HG03432 (cell line): ENCODE measurements at regions not wholly inside any gene's neighbourhood (a gene's known extent, or its start where the extent isn't known, plus 50 kb on each side); places are given as distances from the start of the nearest gene placed in this dataset.
"Not testable (repeated sequence)": the region's sequence is repeated elsewhere in the genome, so short reads cannot be mapped to it uniquely, and the experiment has no call there.

Source experiments
- ATAC-seq: cut with Tn5 transposase; IDR thresholded peaks from one replicate; pipeline ENCODE4 v1.9.1; 2021; ENCODE audit warnings: mild to moderate bottlenecking, moderate library complexity; ENCODE audit not compliant: unreplicated experiment

DNA sequence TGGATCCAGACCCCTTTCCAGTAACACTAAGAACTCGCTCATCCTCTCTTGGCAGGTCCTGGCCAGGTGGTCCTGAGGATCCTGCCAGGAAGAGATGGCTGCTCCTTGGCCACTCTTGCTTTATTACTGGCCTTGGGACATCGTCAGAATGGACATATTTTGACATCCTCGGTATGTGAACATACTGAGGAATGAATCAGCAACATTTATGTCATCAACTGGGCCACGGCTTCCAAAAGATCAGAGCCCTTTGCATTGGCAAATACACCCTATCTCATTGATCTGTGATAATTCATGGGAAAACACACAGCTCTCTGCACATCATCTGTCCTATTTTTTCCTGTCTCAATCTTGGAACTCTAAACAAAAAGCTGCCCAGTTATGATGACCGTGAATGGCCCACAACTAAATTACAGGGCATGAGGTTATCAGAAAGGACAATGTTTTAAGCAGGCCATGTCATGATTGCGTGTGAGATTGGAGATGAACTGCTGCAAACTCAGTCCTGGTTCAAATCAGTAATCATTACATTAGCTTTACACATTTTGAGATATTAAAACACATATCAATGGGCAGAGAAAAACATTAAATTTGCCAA is 1325.8 kb downstream of the AACS start:
- no peak for ATAC-seq

GRCh38 chr12:126396536-126396935 is 1331.3 kb downstream of the AACS start:
- no peak for ATAC-seq

DNA sequence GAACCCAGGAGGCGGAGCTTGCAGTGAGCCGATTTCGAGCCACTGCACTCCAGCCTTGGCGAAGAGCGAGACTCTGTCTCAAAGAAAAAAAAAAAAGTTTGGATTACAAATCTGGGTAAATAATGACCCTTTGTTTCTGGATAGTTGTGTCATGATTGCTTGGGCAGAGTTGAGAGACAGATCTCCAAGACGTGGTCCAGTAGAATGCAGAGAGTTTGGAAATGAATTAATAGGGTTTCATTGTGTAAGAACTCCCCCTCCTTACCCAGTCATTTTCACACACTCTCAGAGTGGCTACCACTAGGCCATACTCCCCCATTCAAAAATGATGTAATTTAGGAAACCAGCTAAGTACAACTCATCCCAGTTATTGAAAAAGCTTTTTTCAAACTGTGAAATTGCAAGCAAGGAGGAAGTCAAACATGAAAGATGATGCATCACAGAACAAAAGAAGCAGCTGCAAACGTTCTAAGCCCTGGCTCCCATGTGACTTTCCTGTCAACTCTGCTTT is 1331.9 kb downstream of the AACS start:
- ATAC-seq, result no peak

DNA sequence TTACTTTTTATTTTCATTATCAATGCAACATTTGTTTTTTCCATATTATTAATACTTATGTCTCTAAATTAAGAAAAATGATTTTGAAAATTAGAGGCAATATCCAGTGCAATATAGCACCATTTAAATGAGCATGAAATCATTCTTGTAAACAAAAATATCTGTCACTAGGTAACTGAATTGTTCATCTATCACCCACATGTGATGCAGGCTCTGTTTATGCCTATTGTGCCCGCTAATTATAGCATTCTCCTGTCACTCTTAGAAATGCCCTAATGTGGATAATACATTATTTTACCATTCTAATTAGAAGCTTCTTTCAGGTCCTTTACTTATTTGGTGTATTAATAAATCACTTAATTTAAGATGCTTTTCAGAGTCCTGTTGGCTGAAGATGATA is 1332.4 kb downstream of the AACS start:
- no peak for ATAC-seq

DNA sequence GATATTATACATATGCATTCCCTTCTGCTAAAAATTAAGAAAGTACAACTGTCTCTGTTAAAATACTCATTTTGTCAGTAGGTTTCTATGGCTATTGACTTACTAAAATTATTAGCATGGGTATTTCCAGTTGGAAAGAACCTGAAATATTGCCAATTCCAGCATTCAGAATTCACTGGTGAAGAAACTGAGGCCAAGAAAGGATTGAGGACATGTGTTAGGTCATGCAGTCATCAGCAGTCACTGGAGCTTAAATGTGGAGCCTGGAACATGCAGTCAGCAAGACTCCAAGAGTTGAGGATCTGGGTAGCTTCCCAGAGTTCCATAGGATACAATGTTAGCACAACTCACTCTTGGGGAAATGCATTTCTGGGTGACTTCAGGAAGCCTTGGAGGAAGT is 1335.6 kb downstream of the AACS start:
- ATAC-seq, result no peak

- ATAC-seq, result no peak
Measured at GRCh38 chr12:126404293-126404881, 1339.2 kb downstream of the AACS start.

DNA sequence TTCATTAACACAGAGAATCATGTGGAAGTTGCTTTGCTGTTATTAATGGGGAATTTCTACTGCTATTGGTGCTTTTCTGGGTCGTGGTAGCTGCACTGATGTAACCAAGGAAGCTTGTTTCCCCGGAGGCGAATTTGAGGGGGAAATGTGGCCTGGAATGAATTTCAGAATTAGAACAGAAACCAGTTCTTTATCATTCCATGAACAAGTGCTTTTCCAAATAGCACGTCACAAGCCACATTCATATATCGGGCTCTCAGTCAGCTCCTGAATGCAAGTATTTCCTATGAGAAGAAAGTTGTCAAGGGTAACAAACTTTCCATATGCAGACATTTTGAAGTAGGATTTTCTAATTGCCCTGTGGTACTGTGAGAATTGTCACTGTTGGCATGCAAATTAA is 1353.2 kb downstream of the AACS start:
- no peak for ATAC-seq

- no peak for ATAC-seq
Measured at GRCh38 chr12:126419131-126419530, 1353.9 kb downstream of the AACS start.

DNA sequence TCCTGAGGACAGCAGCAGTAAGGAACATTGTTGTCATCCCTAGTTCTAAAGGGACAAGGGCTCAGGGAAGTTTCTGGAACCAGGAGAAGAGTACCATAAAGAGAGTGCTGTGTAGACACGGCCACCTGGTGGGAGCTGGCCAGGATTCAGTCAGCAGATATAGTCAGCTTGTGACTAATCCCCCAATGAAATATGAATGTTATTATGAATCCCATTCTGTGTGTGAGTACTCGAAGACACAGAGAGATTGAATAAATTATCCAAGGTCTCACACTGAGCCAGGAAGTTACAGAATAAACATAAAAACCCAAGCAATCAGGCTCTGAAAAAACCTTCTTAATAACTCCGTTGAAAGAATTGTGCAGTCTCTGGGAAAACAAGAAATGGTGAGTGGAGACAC is 1359.5 kb downstream of the AACS start:
- ATAC-seq, result no peak

GRCh38 chr12:126425264-126425663 is 1360.0 kb downstream of the AACS start:
- no peak for ATAC-seq

DNA sequence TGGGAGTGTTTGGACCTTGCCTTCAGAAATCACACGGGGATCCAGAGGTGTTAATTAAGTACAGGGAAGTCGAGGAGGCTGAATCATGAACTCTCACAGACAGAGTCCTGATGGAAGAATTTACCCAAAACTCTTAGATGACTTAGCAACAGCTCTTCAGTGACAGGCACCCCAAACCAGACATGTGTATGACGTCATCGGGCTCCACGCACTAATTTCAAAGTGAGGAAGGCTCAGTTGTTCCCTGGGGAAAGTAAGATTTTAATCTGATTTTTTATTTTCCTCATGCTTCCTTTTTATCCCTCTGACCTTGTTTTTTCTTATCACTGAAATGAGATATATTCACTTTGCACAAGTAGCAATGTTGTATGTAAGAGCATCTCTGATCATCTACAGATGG is 1363.5 kb downstream of the AACS start:
- no peak for ATAC-seq

- ATAC-seq, result no peak
Measured at GRCh38 chr12:126430921-126431320, 1365.7 kb downstream of the AACS start.

DNA sequence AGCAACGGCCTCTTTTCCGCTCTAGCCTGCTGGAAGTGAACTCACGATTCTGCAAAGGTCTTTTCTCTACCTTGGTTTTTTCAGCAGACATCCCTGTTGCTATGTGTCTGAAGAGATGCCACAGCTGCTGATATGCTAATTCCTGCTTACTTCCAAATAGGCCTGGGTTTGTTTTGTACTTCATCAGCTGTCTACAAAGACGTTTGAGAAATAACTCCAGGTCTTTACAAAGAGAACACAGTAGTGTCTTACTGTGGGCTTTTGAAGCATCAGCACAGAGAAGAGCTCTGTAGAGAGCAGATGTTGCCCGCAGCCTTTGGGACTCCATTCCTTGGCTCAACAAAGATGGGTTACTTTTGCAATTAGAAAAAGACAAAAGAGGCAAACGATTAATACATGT is 1366.5 kb downstream of the AACS start:
- no peak for ATAC-seq

DNA sequence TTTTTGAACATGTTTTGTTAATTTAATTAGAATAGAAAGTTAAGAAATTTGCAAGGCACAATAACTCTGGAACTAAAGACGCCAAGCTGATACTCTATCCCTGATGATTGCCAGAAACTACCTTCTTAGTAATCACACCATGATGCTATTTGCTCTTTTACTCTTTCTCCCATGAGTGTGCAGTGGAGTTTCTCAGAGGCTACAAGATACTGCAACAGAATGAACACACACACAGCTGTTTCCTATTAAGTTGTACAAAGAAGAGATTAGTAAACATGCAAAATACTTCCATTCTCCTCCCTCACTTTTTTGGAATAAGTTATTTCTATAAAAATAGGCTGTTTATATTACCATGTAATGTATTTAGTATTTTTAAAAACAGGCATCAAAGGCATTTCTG is 1367.5 kb downstream of the AACS start:
- no peak for ATAC-seq

DNA sequence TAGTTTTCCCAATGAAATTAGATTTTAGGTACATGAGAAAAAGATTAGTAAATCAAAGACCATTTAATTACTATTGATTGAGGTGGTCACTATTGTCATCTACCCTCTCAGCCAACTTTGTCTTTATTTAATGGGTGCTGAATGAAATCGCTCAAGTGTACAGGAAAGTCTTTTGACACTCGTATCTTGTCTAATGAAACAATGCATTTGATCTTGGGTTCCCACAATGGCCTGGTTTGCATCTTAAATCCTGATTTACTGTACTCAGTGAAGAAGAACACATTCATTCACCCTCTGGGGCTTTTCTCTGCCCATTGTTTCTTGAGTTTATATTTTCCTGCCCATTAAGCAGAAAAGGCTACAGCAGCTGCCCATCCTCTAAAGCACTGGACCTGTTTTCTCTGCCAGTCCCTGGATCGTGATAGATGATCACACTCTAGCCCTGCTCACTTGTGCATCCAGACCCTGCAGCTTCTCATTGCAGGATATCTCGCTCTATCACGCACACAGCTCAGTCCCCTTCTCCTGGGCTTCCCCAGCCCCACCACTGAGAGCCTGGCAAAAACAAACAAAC is 1369.3 kb downstream of the AACS start:
- no peak for ATAC-seq

DNA sequence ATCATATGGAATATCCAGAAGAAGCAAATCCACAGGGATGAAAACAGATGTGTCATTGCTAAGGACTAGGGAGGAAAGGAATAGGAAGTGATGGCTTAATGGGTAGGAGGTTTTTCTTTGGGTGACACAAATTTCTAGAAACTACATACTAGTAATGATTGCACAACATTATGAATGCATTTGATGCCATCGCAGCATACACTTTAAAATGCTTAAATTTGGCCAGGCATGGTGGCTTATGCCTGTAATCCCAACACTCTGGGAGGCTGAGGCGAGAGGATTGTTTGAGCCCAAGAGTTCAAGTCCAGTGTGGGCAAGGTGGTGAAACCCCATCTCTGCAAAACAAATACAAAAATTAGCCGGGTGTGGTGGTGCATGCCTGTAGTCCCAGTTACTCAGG is 1370.8 kb downstream of the AACS start:
- ATAC-seq, result no peak

GRCh38 chr12:126437934-126438333 is 1372.7 kb downstream of the AACS start:
- no peak for ATAC-seq

- no peak for ATAC-seq
Measured at GRCh38 chr12:126443977-126444376, 1378.7 kb downstream of the AACS start.

- no peak for ATAC-seq
Measured at GRCh38 chr12:126447346-126447745, 1382.1 kb downstream of the AACS start.

GRCh38 chr12:126451809-126452208 is 1386.6 kb downstream of the AACS start:
- ATAC-seq, result no peak

DNA sequence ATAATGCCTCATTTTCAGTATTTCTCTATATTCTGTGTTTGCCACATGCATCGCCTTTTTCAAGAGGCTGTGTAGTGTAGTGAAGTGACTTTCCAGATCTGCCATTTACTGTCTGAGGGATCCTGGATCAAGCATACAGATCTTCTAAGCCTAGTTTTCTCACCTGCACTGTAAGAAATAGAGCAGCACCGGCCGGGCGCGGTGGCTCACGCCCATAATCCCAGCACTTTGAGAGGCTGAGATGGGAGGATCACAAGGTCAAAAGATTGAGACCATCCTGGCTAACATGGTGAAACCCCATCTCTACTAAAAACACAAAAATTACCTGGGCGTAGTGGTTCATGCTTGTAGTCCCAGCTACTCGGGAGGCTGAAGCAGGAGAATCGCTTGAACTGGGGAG is 1387.5 kb downstream of the AACS start:
- not testable (repeated sequence) for ATAC-seq

DNA sequence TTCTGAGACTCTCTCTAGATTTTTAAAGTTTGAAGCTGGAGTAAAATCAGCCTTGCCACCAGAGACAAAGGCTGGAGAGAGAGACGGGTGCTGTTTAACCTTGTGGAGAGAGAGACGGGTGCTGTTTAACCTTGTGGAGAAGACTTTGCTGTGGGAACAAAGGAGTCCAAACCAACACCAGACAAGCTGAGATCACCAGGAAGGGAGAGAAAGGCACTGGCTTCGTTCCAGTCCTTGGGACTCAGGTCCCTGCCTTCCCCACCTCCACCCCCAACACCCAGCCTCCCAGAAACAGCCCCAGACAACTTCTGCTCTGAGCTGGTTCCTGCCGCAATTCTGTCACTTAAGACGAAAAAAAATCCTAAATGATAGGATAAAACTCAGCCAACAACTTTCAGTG is 1389.3 kb downstream of the AACS start:
- ATAC-seq, result no peak

DNA sequence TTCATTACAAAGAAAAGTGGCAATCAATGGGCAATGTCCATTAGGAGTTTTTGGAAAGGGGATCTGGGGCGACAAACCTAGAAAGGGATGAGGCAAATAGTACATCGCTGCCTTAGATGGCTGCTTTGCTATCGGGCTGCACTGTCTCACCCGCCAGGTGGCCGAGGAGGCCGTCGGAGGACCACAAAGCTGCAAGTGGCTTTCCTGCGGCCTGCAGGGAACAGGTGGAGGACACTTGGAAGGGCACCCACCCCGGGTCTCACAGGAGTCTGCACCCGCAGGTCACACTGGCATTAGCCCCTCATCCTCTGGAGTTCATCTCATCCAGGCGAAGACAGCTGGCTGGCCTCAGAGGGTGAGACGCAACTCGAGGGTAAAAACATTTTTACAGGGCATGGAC is 1392.5 kb downstream of the AACS start:
- no peak for ATAC-seq
